Erythroblast (primary cell): ENCODE measurements at regions not wholly inside any gene's neighbourhood (a gene's known extent, or its start where the extent isn't known, plus 50 kb on each side); places are given as distances from the start of the nearest gene placed in this dataset.

Experiments used
- DNase-seq, 2 experiments: peaks; one replicate each; lab custom pipeline; 2025; lab: John Stamatoyannopoulos, UW
- GATA1 ChIP-seq: IDR thresholded peaks from 2 replicates; pipeline ENCODE4 v1.6.1; 2011; ENCODE audit warnings: low read depth, mild to moderate bottlenecking, control low read depth, low read length, moderate library complexity
- POLR2A ChIP-seq: IDR thresholded peaks from 2 replicates; pipeline ENCODE4 v1.6.1; 2011; ENCODE audit warnings: mild to moderate bottlenecking, low read length

GRCh38 chr13:107531180-107531579, 684.2 kb downstream of the LIG4 start:
- DNase-seq = no peak
- TF ChIP-seq GATA1 (no peak), POLR2A (no peak)

- TF ChIP-seq GATA1 = no peak
- no peak for TF ChIP-seq POLR2A
These were observed 686.3 kb downstream of the LIG4 start for GRCh38 chr13:107529035-107529434.

GRCh38 chr13:107518780-107519179, 696.6 kb downstream of the LIG4 start:
- TF ChIP-seq POLR2A (no peak), GATA1 (no peak)
- no peak for DNase-seq

More at GRCh38 chr13:107529035-107529434, 686.3 kb downstream of the LIG4 start:
- no peak for DNase-seq

- no peak for TF ChIP-seq GATA1
- no peak for TF ChIP-seq POLR2A
- no peak for DNase-seq
These were observed 697.0 kb downstream of the LIG4 start for GRCh38 chr13:107518292-107518691.

GRCh38 chr13:107516517-107516916, 698.8 kb downstream of the LIG4 start:
- DNase-seq = no peak
- TF ChIP-seq POLR2A = no peak
- TF ChIP-seq GATA1 = no peak

GRCh38 chr13:107512551-107512950, 702.8 kb downstream of the LIG4 start:
- TF ChIP-seq POLR2A = no peak
- no peak for TF ChIP-seq GATA1
- DNase-seq = no peak

GRCh38 chr13:107497661-107498060, 717.7 kb downstream of the LIG4 start:
- TF ChIP-seq POLR2A (no peak), GATA1 (no peak)
- DNase-seq = no peak

- no peak for DNase-seq
- TF ChIP-seq POLR2A (no peak), GATA1 (no peak)
These were observed 722.1 kb downstream of the LIG4 start for GRCh38 chr13:107493266-107493665.

- no peak for DNase-seq
- no peak for TF ChIP-seq GATA1
- TF ChIP-seq POLR2A = no peak
These were observed 732.6 kb downstream of the LIG4 start for GRCh38 chr13:107482688-107483087.

- no peak for TF ChIP-seq GATA1
- no peak for TF ChIP-seq POLR2A
- no peak for DNase-seq
These were observed 735.2 kb downstream of the LIG4 start for GRCh38 chr13:107480130-107480529.

GRCh38 chr13:107477772-107478379, 737.5 kb downstream of the LIG4 start:
- no peak for TF ChIP-seq POLR2A
- no peak for TF ChIP-seq GATA1
- DNase-seq = no peak

GRCh38 chr13:107475753-107476453, 739.4 kb downstream of the LIG4 start:
- no peak for DNase-seq
- TF ChIP-seq POLR2A = no peak
- TF ChIP-seq GATA1 = no peak

GRCh38 chr13:107473253-107473652, 742.1 kb downstream of the LIG4 start:
- TF ChIP-seq GATA1 (no peak), POLR2A (no peak)
- DNase-seq = no peak

GRCh38 chr13:107466326-107467099, 748.8 kb downstream of the LIG4 start:
- TF ChIP-seq POLR2A (no peak), GATA1 (no peak)
- no peak for DNase-seq
